ENCODE measurements at regions not wholly inside any gene's neighbourhood (a gene's known extent, or its start where the extent isn't known, plus 50 kb on each side); places are given as distances from the start of the nearest gene placed in this dataset.
"Not testable (repeated sequence)": the region's sequence is repeated elsewhere in the genome, so short reads cannot be mapped to it uniquely, and the experiment has no call there.

DNA sequence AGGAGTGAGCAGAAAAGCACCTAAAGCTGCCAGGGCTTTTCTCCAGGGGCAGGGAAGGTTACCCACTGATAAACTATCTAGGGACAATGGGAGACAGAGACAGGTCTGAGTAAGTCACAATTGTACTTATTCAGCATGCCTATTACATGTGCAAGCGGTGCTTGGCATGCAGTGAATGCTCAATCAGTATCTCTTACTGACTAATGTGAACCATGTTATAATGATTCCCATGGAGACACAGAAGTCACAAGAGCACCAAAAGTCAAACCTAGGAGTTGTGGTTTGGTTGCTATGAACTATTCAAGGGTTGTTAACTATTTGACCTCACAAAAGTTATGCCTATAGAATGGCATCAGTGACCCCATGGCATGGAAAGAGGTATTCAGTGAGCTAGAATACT, 50.0 kb upstream of the RASGRP1 start:
- DNase-seq (ENCODE audit: low spot score) = no peak

DNA sequence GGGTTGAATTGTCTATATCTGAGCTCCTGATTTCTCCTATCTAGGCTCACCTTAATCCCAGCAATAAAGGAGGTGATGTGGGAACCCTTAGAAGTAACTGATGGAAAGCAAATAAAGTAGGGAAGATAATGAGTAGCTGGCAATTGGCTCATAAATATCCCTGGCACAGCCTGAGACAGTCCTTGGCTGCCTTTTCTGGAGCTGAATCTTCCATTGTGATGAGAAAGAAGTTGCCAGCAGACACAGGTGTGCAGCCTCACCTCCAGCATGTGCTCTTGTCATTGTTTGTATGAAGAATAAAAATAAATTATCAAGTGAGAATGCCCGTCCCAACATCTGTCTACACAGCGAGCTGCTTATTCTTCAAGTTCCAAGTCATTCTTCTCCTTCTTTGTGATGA, 53.2 kb upstream of the RASGRP1 start:
- no peak for DNase-seq (ENCODE audit: low spot score)

DNA sequence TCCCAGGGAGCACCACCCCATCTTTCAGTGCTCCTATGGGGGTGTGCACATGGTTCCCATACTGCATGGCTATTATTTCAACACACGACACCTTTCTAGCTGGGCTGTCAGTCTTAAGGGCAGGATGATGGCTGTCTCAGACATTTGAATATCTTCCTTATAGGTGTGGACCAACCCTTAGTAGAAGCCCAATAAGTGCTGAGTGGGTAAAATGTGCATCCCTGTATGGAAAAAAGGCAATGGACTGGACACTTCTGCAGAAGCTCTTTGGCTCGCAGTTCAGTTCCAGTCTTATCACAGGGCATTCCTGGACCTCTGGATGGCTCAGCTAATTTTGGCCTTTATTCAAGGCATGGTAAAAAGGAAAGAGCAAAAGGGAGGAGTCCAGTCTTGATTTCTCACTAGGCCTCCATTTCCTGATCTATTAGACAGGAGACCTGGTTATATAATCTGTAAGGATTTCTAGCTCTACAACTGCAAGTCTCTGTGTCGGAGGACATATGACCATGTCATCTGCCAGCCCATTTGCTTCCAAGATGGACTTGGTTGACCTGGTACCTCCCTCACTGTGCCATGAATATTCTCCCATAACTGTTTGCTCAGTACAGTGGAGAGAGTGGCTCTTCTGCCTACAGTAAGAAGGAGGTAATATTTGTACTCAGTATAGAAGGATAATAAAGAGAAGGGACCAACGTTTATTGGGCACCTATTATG, 53.8 kb upstream of the RASGRP1 start:
- no peak for DNase-seq (ENCODE audit: low spot score)

DNA sequence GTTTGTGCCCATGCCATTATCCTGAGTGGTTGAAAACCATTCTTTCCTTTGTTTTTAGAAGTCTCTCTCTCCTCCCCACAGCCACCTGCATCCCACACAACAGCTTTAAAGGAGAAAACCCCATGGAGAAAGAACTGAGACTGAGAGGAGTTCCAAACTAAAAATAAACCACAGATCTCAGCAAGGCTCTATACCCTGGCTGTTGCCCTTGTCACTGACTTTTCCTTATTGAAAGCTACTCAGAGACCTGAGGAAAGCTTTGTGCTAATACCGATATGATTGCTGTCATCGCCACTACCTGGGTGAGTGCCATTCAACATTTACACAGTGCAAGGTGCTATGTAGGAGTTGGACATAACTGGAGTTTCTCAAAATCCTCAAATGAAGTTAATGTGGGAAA, 55.5 kb upstream of the RASGRP1 start:
- DNase-seq (ENCODE audit: low spot score) = no peak

DNA sequence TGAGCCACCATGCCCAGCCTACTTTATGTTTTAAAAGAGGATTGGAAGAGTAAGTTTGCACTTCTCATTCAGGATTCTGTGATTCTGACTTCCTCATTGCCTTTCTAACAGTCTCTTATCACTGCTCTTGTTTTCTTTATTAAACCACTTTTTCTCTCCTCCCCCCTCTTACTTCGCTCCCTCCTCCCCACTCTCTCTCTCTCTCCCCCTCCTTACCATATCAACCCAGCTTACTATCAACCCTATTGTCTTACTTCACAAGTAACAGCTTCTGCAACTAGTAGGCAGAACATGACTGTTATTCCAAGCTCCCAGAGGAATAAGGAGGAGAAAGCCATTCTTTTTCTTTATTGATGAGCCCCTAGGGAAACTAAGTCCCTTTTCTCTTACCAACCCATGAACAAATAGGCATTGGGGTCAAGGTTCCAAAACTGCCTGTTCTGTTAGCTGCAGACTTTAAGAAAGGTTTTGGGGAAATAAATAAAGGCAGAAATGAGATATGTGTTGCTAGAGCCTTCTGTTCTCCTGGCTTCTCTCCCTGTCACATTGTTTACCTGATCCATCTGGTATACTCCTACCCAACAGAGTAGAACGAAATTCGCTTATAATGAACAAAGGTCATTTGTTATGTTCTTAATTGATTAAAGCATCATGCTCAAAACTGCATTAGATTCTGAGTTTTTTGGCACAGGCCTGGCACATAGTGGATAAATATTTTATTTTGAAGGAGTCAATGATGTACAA, 56.4 kb upstream of the RASGRP1 start:
- no peak for DNase-seq (ENCODE audit: low spot score)

DNA sequence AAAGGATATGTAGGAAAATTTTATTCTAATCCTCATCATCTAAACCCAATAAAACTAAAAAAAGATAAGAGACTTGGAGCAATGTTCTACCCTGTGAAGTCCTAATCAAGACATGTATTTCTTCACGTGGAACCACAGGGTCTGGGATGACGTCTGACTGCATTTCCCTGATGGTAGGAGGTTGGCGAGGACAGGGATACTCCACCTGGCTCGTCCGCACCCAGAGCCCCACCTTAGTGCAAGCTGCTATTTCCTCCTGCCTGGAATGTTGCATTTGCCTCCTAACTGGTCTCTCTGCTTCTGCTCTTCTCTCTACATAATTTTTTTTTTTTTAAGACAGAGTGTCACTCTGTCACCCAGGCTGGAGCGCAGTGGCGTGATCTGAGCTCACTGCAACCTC, 57.7 kb upstream of the RASGRP1 start:
- no peak for DNase-seq (ENCODE audit: low spot score)

DNA sequence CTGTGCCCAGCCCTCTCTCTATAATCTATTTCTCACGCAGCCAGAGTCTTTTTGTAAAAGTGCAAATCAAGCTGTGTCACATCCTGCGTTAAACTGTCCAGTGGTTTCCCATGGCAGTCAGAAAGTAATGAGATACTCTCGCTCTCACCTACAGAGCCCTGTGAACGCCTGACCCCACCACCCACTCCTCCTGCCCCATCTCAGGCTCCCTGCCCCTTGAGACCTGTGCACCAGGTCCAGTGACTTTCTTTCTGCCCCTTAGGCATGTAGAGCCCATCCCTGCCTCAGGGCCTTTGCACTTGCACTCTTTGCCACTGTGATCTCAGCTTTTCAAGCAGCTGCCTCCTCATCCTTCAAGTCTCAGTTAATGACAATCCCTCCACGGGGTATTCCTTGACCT, 58.3 kb upstream of the RASGRP1 start:
- DNase-seq (ENCODE audit: low spot score) = no peak

DNA sequence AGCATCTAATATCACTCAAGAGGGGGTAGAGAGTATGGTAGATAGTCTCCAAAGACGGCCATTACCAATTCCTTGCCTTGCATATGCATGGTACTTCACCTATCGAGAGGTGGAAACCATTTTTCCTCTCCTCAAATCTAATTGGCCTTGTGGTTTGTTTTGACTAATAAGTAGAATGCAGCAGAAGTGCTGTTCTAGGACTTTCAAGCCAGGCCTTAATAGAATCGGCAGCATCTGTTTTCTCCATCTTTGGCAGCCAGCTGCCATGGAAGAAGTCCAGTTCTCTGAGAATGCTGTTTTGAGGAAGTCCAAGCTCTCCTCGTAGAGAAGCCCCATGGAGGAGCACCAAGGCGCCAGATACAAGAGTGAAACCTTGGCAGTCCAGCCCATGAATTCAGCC, 59.1 kb upstream of the RASGRP1 start:
- DNase-seq (ENCODE audit: low spot score) = peak; percentile 3

DNA sequence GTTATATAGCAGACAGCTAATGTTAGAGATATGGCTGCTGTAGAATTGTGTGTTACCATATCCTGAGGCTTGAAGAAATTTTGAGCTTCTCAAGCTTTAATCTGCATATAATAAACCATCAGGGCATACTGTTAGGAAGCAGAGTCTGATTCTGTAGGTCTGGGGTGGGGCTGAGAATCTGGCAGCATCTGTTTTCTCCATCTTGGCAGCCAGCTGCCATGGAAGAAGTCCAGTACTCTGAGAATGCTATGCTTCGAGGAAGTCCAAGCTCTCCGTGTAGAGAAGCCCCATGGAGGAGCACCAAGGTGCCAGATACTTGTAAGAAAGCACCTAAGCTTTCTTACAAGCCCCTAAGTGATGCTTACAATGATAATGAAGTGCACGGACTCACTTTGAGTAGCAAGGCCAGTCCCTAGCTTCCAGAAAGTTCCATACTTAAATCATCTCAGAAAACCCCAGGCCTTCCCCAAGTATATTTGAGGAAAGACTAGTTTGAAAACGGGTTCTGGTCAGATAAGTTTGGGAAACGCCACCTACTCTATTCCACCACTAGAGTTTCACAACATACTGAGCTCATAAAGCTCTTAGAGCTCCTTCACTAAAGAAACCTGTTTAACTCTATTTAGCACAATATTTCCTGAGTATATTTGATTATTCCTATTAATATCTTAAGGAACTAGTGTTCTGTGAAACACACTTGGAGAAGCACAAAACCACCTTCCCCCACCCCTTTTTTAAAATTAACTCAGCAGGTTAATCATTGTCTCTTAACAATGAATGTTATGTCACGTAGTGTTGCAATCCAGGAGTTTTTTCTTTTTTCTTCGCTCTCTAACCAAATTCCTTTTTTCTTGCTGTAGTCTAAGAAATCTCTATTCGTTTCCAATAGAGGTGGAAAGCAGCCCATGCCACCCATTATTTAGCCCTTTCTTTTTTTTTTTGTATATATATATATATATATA, 59.9 kb upstream of the RASGRP1 start:
- no peak for DNase-seq (ENCODE audit: low spot score)

DNA sequence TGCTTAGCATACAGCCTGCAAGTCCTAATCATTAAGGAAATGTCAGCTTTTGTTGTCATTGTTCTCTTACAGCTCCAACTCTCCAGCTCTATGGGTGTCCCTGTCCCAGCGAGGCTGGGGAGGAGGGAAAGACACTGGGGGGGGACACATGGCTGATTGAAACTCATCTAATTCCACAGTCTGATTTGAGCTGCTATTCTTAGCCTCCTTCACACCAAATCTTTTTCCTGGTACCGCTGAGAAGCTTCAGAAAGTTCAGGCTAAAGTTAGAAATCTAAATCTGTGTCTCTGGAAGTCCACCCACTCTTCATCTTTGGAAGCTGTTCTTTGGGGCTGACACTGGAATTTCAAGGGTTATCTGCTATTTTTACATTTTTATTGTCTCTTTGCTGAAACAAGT, 61.3 kb upstream of the RASGRP1 start:
- DNase-seq (ENCODE audit: low spot score) = no peak

DNA sequence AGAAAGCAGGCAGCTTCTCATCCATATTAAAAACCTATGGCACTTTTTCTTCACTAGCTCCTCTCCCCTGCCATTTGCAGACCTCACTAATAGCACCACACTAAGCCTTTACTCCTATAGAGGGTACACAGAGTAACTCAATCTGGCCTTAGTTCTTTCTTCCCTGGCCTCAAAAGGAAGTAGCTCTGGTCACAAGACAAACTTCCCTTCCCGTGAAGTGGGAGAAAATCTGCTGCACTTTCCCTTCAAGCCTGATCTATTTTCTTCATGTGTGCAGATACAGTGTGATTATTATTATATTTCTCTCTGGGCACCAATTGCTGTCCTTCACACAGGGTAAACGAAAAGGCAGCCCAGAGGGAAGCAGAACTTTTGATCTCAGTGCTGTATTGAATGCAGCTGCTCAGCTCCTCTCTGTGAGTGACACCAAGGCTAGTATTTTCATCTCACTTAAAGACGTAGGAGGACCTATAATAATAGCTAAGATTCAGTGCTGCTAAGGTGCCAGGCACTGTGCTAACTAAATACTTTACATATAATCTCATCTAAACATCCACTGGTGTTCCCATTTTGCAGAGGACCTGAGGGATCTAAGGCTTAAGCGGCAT, 61.9 kb upstream of the RASGRP1 start:
- DNase-seq (ENCODE audit: low spot score) = no peak

DNA sequence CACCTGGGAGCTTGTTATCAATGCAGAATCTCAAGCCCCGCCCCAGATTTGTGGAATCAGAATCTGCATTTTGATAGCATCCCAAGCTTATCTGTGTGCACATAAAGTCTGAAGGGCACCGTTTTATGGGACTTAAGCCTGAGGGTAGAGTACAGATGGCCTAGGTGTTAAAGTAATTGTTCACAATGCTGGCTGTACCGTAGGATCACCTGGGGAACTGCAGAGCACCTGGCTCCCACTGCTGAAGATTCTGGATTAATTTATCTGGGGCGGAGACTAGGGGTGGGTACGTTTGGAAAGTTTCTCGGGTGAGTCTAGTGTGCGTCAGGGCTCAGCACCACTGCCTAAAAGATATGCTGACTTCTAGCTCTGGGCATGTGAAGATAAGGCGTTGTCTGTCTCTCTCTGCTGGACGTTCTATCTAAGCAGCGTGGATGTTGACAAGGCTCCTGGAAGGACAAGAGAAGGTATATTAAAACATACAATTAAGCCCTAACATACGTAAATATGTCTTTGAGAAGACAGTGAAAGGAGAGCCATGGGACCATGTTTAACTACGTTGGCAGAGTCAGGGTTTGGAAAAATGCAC, 63.2 kb upstream of the RASGRP1 start:
- DNase-seq (ENCODE audit: low spot score) = no peak

DNA sequence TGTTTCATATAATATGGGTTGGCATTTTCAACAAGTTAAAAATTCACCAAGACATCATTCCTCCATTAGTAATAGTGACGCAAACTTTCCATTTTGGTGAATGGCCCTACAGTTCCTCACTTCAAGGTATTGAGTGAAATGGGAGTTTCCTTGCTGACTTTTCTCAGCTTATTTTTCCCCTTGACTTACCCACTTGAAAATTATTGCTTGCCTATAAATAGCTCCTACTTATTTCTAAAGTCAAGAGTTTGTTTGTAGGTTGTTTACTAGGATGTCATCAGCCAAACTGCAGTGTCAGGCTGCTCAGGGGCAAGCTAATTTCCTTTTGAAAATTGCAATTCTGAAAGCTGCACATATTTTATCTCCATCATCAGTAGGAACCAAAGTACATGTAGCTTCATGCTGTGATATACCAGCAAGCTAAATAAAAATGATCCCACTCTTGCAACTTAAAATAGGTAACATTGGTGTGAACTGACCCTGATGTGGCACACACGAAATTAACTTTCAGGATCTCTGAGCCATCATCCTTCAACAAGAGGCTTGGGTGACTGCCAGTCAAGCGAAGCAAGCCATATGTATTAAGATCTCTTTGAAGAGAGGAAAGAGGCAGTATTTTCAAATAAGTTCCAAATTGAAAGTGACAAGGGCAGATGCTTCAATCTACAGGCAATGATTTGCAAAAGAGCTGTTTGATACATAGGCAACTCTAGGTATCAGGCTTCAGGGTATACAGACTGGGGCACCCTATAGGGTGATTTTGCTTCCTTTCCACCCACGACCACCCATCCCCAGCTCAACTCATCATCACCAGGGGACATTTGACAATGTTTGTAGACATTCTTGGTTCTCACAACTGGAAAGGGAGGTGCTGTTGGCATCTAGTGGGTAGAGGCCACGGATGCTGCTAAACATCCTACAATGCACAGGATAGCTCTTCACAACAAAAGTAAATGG, 66.8 kb upstream of the RASGRP1 start:
- DNase-seq (ENCODE audit: low spot score) = no peak

DNA sequence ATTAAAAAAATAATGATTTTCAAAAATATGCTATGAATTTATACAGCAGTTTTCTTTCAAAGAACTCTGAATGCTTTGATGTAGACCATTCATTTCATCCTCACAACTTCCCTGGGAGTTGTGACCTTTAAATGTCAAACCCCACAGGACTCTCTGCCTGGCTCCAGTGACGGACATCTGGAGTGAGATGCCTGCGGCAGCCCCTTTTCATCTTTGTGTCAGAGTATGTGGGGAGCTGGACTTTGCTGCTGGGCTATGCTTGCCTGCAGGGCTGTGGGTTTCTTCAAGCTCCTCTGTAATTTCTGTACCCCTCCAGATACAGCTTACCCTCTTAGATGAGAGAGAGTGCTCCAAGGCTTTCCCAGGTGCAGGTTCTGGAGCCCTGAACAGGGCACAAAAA, 70.6 kb upstream of the RASGRP1 start:
- no peak for DNase-seq (ENCODE audit: low spot score)

DNA sequence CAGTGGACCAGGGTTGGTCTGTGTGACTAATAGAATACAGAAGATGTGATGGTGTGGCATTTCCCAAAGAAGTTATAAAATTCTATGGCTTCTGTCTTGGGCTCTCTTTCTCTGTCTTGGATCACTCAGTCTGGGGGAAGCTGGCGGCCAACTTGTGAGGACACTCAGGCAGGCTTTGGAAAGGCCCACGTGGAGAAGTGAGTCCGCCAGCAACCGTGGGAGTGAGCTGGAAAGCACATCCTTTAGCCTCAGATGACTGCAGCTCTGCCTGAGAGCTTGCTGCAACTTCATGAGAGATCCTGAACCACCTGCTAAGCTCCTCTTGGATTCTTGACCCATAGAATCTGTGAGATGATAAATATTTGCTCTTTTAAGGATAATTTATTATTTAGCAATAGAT, 72.0 kb upstream of the RASGRP1 start:
- DNase-seq (ENCODE audit: low spot score) = no peak

DNA sequence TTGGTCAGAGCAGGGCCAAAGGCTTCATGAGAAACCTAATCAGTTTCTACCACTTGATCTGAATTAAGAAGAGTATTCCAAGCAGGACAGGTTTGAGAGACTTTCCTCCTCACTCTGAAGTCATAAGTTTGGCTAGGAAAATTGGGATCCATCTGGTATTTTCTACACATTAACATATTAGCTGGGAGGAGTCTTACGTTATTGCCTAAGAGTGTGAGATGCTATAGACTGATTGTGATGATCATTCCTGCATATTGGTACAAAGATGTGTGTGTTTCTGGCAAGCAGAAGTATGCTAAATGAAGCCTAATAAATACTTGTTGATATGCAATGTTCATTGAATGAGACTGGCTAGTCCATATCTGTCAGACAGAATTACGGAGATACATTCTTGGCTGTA, 73.5 kb upstream of the RASGRP1 start:
- no peak for DNase-seq (ENCODE audit: low spot score)

DNA sequence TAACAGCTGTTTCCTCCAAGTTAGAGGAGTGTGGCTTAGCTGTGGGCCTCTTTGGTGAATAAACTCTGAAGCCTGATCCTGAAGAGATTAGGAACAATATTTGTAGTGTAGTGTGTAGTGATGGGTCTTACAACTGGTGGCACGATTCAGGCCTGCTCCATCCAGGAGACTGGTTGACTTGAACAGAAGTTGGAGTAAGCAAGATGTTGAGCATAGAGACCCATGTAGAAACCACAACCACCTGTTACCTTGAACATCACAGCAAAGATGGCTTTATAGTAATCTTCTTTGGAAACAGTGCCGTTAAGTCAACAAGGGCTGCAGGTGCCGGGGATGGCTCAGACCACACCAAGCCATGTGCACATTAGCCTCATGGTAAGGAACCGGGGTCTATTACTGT, 74.2 kb upstream of the RASGRP1 start:
- no peak for DNase-seq (ENCODE audit: low spot score)

DNA sequence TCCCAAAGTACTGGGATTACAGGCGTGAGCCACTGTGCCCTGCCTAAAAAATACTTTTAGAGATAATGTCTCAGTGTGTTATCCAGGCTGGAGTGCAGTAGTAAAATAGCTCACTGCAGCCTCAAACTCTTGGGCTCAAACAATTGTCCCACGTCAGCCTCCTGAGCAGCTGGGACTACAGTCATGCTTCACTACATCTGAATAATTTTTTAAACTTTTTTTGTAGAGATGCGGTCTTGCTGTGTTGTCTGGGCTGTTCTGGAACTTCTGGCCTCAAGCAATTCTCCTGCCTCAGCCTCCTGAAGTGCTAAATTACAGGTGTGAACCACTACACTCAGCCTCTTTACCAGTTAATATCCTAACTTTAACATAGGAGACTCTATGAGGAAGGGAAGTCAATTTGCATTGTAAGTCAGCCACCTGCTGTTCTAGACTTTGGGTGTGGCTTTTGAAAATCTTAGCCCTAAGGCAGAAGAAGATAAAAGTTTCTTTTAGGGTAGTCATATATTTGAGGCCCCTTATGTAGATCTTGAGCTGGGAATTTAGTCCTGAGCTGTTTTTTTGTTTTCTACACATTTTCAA, 78.2 kb upstream of the RASGRP1 start:
- DNase-seq (ENCODE audit: low spot score) = no peak

DNA sequence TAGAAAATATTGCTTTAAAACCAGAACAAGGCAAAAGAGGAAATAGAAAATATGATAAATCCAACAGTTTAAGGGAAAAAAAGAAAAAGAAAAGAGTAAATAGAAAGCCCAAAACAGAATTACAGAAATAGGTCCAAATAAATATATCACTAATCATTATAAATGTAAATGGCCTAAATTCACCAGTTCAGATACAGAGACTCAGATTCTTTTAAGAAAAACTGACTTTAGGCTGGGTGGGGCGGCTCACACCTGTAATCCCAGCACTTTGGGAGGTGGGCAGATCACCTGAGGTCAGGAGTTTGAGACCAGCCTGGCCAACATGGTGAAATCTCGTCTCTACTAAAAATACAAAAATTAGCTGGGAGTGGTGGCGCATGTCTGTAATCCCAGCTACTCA, 79.7 kb upstream of the RASGRP1 start:
- DNase-seq (ENCODE audit: low spot score) = not testable (repeated sequence)

DNA sequence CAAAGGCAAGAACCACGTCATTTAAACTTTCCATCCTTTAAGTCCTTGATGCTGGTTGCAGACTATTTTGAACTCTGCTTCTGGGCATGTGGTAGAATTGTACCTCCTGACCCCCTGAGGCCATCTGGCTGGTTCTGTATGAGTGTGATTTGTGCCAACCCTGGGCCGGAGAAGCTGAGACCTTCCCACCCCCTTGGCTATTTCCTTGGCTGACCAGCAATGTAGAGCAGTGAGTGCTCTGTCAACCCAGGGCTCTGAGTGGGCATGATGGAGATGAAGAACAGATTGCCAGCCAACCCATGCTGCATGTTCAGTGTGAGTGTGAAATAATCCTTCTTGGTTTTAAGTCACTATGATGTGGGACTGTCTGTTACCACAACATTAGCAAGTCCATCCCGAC, 82.1 kb upstream of the RASGRP1 start:
- DNase-seq (ENCODE audit: low spot score) = no peak

Measured in activated CD4-positive, alpha-beta T cell treated with anti-CD3 and anti-CD28 coated beads, Interleukin-2, Interleukin-4, amounts not matched to agents 100 ng/mL and 50 ng/mL, durations not matched to agents 16 hours and 8 hours (primary cell).